GM23248 (cell line): ENCODE measurements at regions not wholly inside any gene's neighbourhood (a gene's known extent, or its start where the extent isn't known, plus 50 kb on each side); places are given as distances from the start of the nearest gene placed in this dataset.

Experiments
- EZH2 ChIP-seq: fragments of 200-600 bp; sonication (generic); IDR thresholded peaks from 2 replicates; pipeline ENCODE4 v1.6.1; 2018; ENCODE audit warnings: antibody characterized with exemption, mild to moderate bottlenecking; ENCODE audit not compliant: insufficient read depth, poor library complexity, severe bottlenecking
- EZH2phosphoT487 ChIP-seq: fragments of 200-600 bp; sonication (generic); IDR thresholded peaks from 2 replicates; pipeline ENCODE4 v1.6.1; 2018; ENCODE audit warnings: antibody characterized with exemption, moderate library complexity, mild to moderate bottlenecking, low read depth; ENCODE audit not compliant: insufficient read depth

DNA sequence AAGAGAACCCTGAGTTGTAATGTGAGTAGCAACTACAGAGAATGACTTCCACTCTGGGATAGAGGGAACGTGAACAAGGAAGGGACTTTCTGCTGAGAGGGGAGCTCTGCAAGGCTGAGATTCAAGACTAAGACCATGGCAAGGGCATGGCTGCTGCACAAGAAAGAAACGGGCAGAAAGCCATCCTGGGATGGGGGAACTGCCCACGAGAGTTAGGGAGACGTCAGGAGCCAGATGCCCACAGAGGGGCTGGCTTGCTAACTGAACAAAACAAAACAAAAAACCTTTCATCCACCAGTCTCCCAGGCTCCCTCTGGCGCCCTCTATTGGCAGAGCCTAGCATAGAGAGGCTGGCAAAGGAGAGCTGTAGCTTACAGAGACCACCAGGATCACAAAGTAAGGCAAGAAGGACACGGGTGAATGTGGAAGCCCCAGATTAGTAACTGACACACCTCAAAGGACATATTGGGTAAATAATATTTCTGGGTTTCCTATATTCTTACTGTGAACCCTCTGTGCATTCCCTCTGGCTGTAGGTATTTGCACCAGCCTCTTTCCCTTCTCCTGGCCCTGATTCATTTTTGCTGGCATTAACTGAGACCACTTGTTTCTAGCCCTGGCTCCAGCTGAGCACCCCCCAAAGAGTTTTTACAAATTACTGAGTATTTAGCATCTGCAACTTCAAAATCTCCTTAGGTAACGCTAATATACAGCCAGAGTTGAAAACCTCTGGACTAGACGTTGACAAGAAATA is 338.3 kb downstream of the EMP1 start:
- TF ChIP-seq EZH2phosphoT487 (no peak), EZH2 (no peak)
